HCT116 (cell line): ENCODE measurements at regions not wholly inside any gene's neighbourhood (a gene's known extent, or its start where the extent isn't known, plus 50 kb on each side); places are given as distances from the start of the nearest gene placed in this dataset.

Experiments
- ATAC-seq: fragments of 200-7000 bp; cut with Tn5 transposase; 2 replicates; pipeline ENCODE4 v1.9.1; 2020; ENCODE audit warnings: mild to moderate bottlenecking, moderate library complexity
- BruUV-seq: library from RNA; stranded (reverse); fragments of 400-500 nt; replicated peaks from 2 replicates; lab custom pipeline; 2021; lab: Mats Ljungman, UMichigan
- CTCF ChIA-PET: fragments of 300-600 bp; sonication (Branson Sonifier 250); formaldehyde crosslinking; loops from one replicate; lab custom pipeline; 2021; ENCODE audit warnings: antibody characterized with exemption; lab: Charles Lee
- POLR2A ChIA-PET: fragments of 300-600, 350-600 bp; sonication (Branson Sonifier 250); formaldehyde crosslinking; loops from one replicate; lab custom pipeline; 2021; ENCODE audit warnings: antibody characterized with exemption; lab: Charles Lee
- RAD21 ChIA-PET, 2 experiments: fragments of 300-600 bp; sonication (Branson Sonifier 250); formaldehyde crosslinking; loops; one replicate each; lab custom pipeline; 2023; ENCODE audit warnings: low total read pairs in 2 of 2; ENCODE audit not compliant: uncharacterized antibody in 2 of 2, unreplicated experiment in 2 of 2, low non-redundant PET in 1 of 2; lab: Charles Lee
- DNase-seq: peaks from one replicate; pipeline ENCODE4 v3.0.0-alpha.2; 2010; ENCODE audit warnings: low read depth, low spot score
- H2AFZ ChIP-seq: fragments of 200-600 bp; shearing (Covaris generic), sonication (generic); 2 replicates; pipeline ENCODE4 v1.6.1; 2017; ENCODE audit warnings: low read depth, mixed run types, mixed read lengths, antibody characterized with exemption, low read length; ENCODE audit not compliant: poor library complexity, severe bottlenecking
- H3K27ac ChIP-seq: 2 replicates; pipeline ENCODE4 v1.5.1; 2012; ENCODE audit warnings: low read depth, low read length
- H3K27me3 ChIP-seq: fragments of 200-600 bp; sonication (generic); 2 replicates; pipeline ENCODE4 v1.6.1; 2016; ENCODE audit warnings: mixed run types, low read length, mixed read lengths; ENCODE audit not compliant: insufficient read depth
- H3K36me3 ChIP-seq, 2 experiments: fragments of 200-500 bp in 1 of 2; fragments of 200-600 bp in 1 of 2; sonication (Bioruptor generic) in 1 of 2; sonication (generic) in 1 of 2; 2 replicates each; pipeline versions ENCODE4 v1.5.1 to v1.6.1; 2014 to 2016; ENCODE audit warnings: low read length in 2 of 2, inconsistent platforms in 1 of 2, mixed read lengths in 1 of 2, mixed run types in 1 of 2; ENCODE audit not compliant: insufficient read depth in 2 of 2, control insufficient read depth in 1 of 2
- H3K4me1 ChIP-seq, 2 experiments: fragments of 200-600 bp in 1 of 2; sonication (generic) in 1 of 2; 2 replicates each; pipeline versions ENCODE4 v1.5.1 to v1.6.1; 2012 to 2017; ENCODE audit warnings: low read length in 2 of 2, inconsistent platforms in 1 of 2, mild to moderate bottlenecking in 1 of 2, mixed read lengths in 1 of 2, mixed run types in 1 of 2, moderate library complexity in 1 of 2; ENCODE audit not compliant: insufficient read depth in 2 of 2, control insufficient read depth in 1 of 2
- H3K4me2 ChIP-seq: fragments of 200-600 bp; sonication (generic); 2 replicates; pipeline ENCODE4 v1.6.1; 2017; ENCODE audit warnings: mixed run types, low read length, mixed read lengths
- H3K4me3 ChIP-seq, 2 experiments: fragments of 200-600 bp in 1 of 2; sonication (generic) in 1 of 2; replicated peaks in 1 of 2; 2 replicates each; pipeline ENCODE4 v1.5.1; 2011 to 2016; ENCODE audit warnings: low read length in 2 of 2, control low read depth in 1 of 2, low read depth in 1 of 2, mild to moderate bottlenecking in 1 of 2, mixed read lengths in 1 of 2, mixed run types in 1 of 2
- H3K79me2 ChIP-seq: fragments of 200-600 bp; sonication (generic); 2 replicates; pipeline ENCODE4 v1.6.1; 2017; ENCODE audit warnings: mild to moderate bottlenecking, mixed run types, low read length, moderate library complexity, mixed read lengths; ENCODE audit not compliant: insufficient read depth
- H3K9ac ChIP-seq: fragments of 200-600 bp; sonication (generic); 2 replicates; pipeline ENCODE4 v1.6.1; 2016; ENCODE audit warnings: low read length, mixed read lengths
- H3K9me2 ChIP-seq: fragments of 200-600 bp; sonication (generic), shearing (Covaris generic); 2 replicates; pipeline ENCODE4 v1.6.1; 2017; ENCODE audit warnings: mixed run types, mild to moderate bottlenecking, moderate library complexity; ENCODE audit not compliant: insufficient read depth
- H3K9me3 ChIP-seq, 2 experiments: fragments of 200-500 bp in 1 of 2; fragments of 200-600 bp in 1 of 2; sonication (Bioruptor generic) in 1 of 2; sonication (generic) in 1 of 2; 2 replicates each; pipeline ENCODE4 v1.6.1; 2014 to 2017; ENCODE audit warnings: low read length in 2 of 2, mixed read lengths in 2 of 2, inconsistent platforms in 1 of 2, low read depth in 1 of 2, mild to moderate bottlenecking in 1 of 2, mixed run types in 1 of 2, moderate library complexity in 1 of 2; ENCODE audit not compliant: control insufficient read depth in 1 of 2, insufficient read depth in 1 of 2
- H4K20me1 ChIP-seq: fragments of 200-600 bp; sonication (generic), shearing (Covaris generic); 2 replicates; pipeline ENCODE4 v1.6.1; 2017; ENCODE audit warnings: mixed run types, mild to moderate bottlenecking, moderate library complexity; ENCODE audit not compliant: insufficient read depth
- CTCF ChIP-seq, 3 experiments: fragments of 200-600 bp in 1 of 3; sonication (generic) in 1 of 3; IDR thresholded peaks in 2 of 3; conservative IDR thresholded peaks in 1 of 3; 2 replicates each; pipeline ENCODE4 v1.5.1; 2012 to 2017; ENCODE audit warnings: low read depth in 2 of 3, low read length in 2 of 3, antibody characterized with exemption in 1 of 3, borderline replicate concordance in 1 of 3, control low read depth in 1 of 3, mild to moderate bottlenecking in 1 of 3, mixed read lengths in 1 of 3, mixed run types in 1 of 3, moderate library complexity in 1 of 3; ENCODE audit not compliant: insufficient read depth in 1 of 3
- EGR1 ChIP-seq: IDR thresholded peaks from 2 replicates; pipeline ENCODE4 v1.6.1; 2012; ENCODE audit warnings: low read depth
- EZH2 ChIP-seq: fragments of 200-600 bp; sonication (generic); IDR thresholded peaks from 2 replicates; pipeline ENCODE4 v1.6.1; 2017; ENCODE audit warnings: antibody characterized with exemption, mixed run types
- MAX ChIP-seq: IDR thresholded peaks from 2 replicates; pipeline ENCODE4 v1.6.1; 2012
- POLR2A ChIP-seq: IDR thresholded peaks from 2 replicates; pipeline ENCODE4 v1.7.0; 2011; ENCODE audit warnings: borderline replicate concordance; ENCODE audit not compliant: insufficient read depth, insufficient read length; ENCODE audit errors: extremely low read depth
- RAD21 ChIP-seq: IDR thresholded peaks from 2 replicates; pipeline ENCODE4 v1.6.1; 2012; ENCODE audit warnings: low read depth, mild to moderate bottlenecking
- SIN3A ChIP-seq: IDR thresholded peaks from 2 replicates; pipeline ENCODE4 v1.6.1; 2012; ENCODE audit warnings: low read depth
- SP1 ChIP-seq: IDR thresholded peaks from 2 replicates; pipeline ENCODE4 v1.6.1; 2012; ENCODE audit warnings: low read depth
- SRF ChIP-seq: IDR thresholded peaks from 2 replicates; pipeline ENCODE4 v1.6.1; 2012; ENCODE audit warnings: low read depth
- YY1 ChIP-seq: IDR thresholded peaks from 2 replicates; pipeline ENCODE4 v1.6.1; 2011; ENCODE audit warnings: low read length, low read depth, moderate library complexity, mild to moderate bottlenecking; ENCODE audit not compliant: insufficient replicate concordance; ENCODE audit errors: extremely low read depth
- ZFX ChIP-seq: fragments of 450-650 bp; IDR thresholded peaks from 2 replicates; pipeline ENCODE4 v1.6.1; 2017
- intact Hi-C: fragments of 100-400 bp; cut with micrococcal nuclease; formaldehyde crosslinking; loops from 2 replicates; pipeline ENCODE4 v1.10.0; 2022

- ATAC-seq, result no peak
- intact Hi-C loops, result no loop called here
- DNase-seq, result no peak
- TF ChIP-seq SRF, result no peak
- no peak for TF ChIP-seq RAD21
- TF ChIP-seq EZH2, result no peak
- TF ChIP-seq POLR2A, result no peak
- TF ChIP-seq EGR1, result no peak
- no peak for TF ChIP-seq SP1
- TF ChIP-seq SIN3A, result no peak
- TF ChIP-seq YY1, result no peak
- TF ChIP-seq CTCF (IDR thresholded peaks at IDR 0.05 in 2 of 3, conservative IDR thresholded peaks at IDR 0.05 in 1 of 3; ENCODE audit: borderline replicate concordance in 1 of 3, insufficient read depth in 1 of 3, low read depth in 2 of 3, low read length in 2 of 3), result no peak
- no peak for TF ChIP-seq MAX
- TF ChIP-seq ZFX, result no peak
- H3K9ac ChIP-seq, result no peak overlapping the region
- H3K9me3 ChIP-seq, result no peaks in the 10 kb centered on the region
- ChIA-PET POLR2A (no interaction called here), RAD21 (no interaction called here), CTCF (no interaction called here)
- no peak overlapping the region for H3K4me3 ChIP-seq
- H3K27ac ChIP-seq, result no peak overlapping the region
- BruUV-seq, result no TSS peak
- H3K27me3 ChIP-seq, result no peaks in the 10 kb centered on the region
- H2AFZ ChIP-seq, result no peak overlapping the region
- no peaks in the 10 kb centered on the region for H3K36me3 ChIP-seq
- no peaks in the 10 kb centered on the region for H3K4me1 ChIP-seq
- no peaks in the 10 kb centered on the region for H3K79me2 ChIP-seq
- H3K4me2 ChIP-seq, result no peak overlapping the region
- H4K20me1 ChIP-seq, result no peaks in the 10 kb centered on the region
- H3K9me2 ChIP-seq, result no peaks in the 10 kb centered on the region
Measured at GRCh38 chr15:95410757-95411156, 919.7 kb upstream of the NR2F2 start.
